DND-41 (cell line): ENCODE measurements at regions not wholly inside any gene's neighbourhood (a gene's known extent, or its start where the extent isn't known, plus 50 kb on each side); places are given as distances from the start of the nearest gene placed in this dataset.

Experiments used
- EZH2 ChIP-seq: IDR thresholded peaks from 3 replicates; pipeline ENCODE4 v1.6.1; 2012; ENCODE audit warnings: borderline replicate concordance, low read depth, mild to moderate bottlenecking, moderate library complexity, low read length, inconsistent platforms; ENCODE audit not compliant: severe bottlenecking
- TF ChIP-seq, protein P1 (sequence below): IDR thresholded peaks from 2 replicates; pipeline ENCODE4 v1.5.1; 2012; ENCODE audit warnings: borderline replicate concordance, low read length, moderate library complexity, mild to moderate bottlenecking; ENCODE audit not compliant: poor library complexity, severe bottlenecking; ENCODE audit errors: extremely low read depth

GRCh38 chr3:110773413-110773954 is 298.1 kb upstream of the NECTIN3 start:
- TF ChIP-seq, protein P1, sequence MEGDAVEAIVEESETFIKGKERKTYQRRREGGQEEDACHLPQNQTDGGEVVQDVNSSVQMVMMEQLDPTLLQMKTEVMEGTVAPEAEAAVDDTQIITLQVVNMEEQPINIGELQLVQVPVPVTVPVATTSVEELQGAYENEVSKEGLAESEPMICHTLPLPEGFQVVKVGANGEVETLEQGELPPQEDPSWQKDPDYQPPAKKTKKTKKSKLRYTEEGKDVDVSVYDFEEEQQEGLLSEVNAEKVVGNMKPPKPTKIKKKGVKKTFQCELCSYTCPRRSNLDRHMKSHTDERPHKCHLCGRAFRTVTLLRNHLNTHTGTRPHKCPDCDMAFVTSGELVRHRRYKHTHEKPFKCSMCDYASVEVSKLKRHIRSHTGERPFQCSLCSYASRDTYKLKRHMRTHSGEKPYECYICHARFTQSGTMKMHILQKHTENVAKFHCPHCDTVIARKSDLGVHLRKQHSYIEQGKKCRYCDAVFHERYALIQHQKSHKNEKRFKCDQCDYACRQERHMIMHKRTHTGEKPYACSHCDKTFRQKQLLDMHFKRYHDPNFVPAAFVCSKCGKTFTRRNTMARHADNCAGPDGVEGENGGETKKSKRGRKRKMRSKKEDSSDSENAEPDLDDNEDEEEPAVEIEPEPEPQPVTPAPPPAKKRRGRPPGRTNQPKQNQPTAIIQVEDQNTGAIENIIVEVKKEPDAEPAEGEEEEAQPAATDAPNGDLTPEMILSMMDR: no peak
- no peak for TF ChIP-seq EZH2
